Colonic mucosa (tissue), 4 donors: ENCODE measurements at regions not wholly inside any gene's neighbourhood (a gene's known extent, or its start where the extent isn't known, plus 50 kb on each side); places are given as distances from the start of the nearest gene placed in this dataset.

Experiments
- DNase-seq: peaks from one replicate; pipeline ENCODE4 v3.0.0-alpha.2; 2020
- H3K27ac ChIP-seq: fragments of 200-600 bp; one replicate; pipeline ENCODE4 v1.8.0; 2021
- H3K27me3 ChIP-seq: fragments of 200-600 bp; one replicate; pipeline ENCODE4 v1.8.0; 2021
- H3K36me3 ChIP-seq: fragments of 200-600 bp; one replicate; pipeline ENCODE4 v1.8.0; 2021
- H3K4me1 ChIP-seq: fragments of 200-600 bp; one replicate; pipeline ENCODE4 v1.8.0; 2021; ENCODE audit warnings: mild to moderate bottlenecking
- H3K4me3 ChIP-seq: fragments of 200-600 bp; one replicate; pipeline ENCODE4 v1.8.0; 2021
- H3K9ac ChIP-seq, 2 donors: one replicate each; pipeline ENCODE4 v1.7.0; 2013; ENCODE audit warnings: control low read depth in 2 of 2, low read depth in 2 of 2, low read length in 2 of 2
- H3K9me3 ChIP-seq: fragments of 200-600 bp; one replicate; pipeline ENCODE4 v1.8.0; 2021
- CTCF ChIP-seq: fragments of 200-600 bp; IDR thresholded peaks from one replicate; pipeline ENCODE4 v1.8.0; 2022; ENCODE audit warnings: antibody characterized with exemption, mild to moderate bottlenecking
- intact Hi-C: fragments of 100-400 bp; cut with DNase I; formaldehyde crosslinking; loops from one replicate; pipeline ENCODE4 v1.14.1; 2022
- donor health status: healthy.
- donor health status: DM: no; HTN: no; CAD: no.
- donor health status: DM: no; HTN: no; CAD: no.

GRCh38 chr10:33838731-33839130 is 504.3 kb upstream of the NRP1 start:
- H3K4me1 ChIP-seq, result no peaks in the 10 kb centered on the region
- no peak for TF ChIP-seq CTCF

GRCh38 chr10:33837736-33838135 is 503.3 kb upstream of the NRP1 start:
- intact Hi-C loops, result no loop called here
- H3K9me3 ChIP-seq, result no peaks in the 10 kb centered on the region
- no peaks in the 10 kb centered on the region for H3K36me3 ChIP-seq
- no peak for DNase-seq
- no peak for TF ChIP-seq CTCF
- H3K4me3 ChIP-seq, result no peak overlapping the region
- no peaks in the 10 kb centered on the region for H3K4me1 ChIP-seq
- no peak overlapping the region for H3K9ac ChIP-seq
- no peak overlapping the region for H3K27ac ChIP-seq
- no peaks in the 10 kb centered on the region for H3K27me3 ChIP-seq

More at GRCh38 chr10:33838731-33839130, 504.3 kb upstream of the NRP1 start:
- Histone ChIP-seq H3K36me3 (no peaks in the 10 kb centered on the region), H3K27me3 (no peaks in the 10 kb centered on the region), H3K4me3 (no peak overlapping the region), H3K9ac (no peak overlapping the region), H3K27ac (no peak overlapping the region), H3K9me3 (no peaks in the 10 kb centered on the region)
- no peak for DNase-seq
- intact Hi-C loops, result no loop called here

- Histone ChIP-seq H3K27ac (no peak overlapping the region), H3K27me3 (no peaks in the 10 kb centered on the region), H3K9me3 (no peaks in the 10 kb centered on the region), H3K4me1 (no peaks in the 10 kb centered on the region), H3K4me3 (no peak overlapping the region), H3K36me3 (no peaks in the 10 kb centered on the region), H3K9ac (no peak overlapping the region)
- no peak for TF ChIP-seq CTCF
- intact Hi-C loops, result no loop called here
- DNase-seq, result no peak
These were observed 501.1 kb upstream of the NRP1 start for GRCh38 chr10:33835556-33835955.

GRCh38 chr10:33833566-33833965 is 499.1 kb upstream of the NRP1 start:
- no peak for DNase-seq
- no peak for TF ChIP-seq CTCF
- no peak overlapping the region for H3K27ac ChIP-seq
- H3K9me3 ChIP-seq, result no peaks in the 10 kb centered on the region
- intact Hi-C loops, result no loop called here
- no peaks in the 10 kb centered on the region for H3K4me1 ChIP-seq
- no peak overlapping the region for H3K9ac ChIP-seq
- H3K36me3 ChIP-seq, result no peaks in the 10 kb centered on the region
- no peak overlapping the region for H3K4me3 ChIP-seq
- H3K27me3 ChIP-seq, result no peaks in the 10 kb centered on the region

- intact Hi-C loops, result no loop called here
- no peak overlapping the region for H3K9ac ChIP-seq
These were observed 497.8 kb upstream of the NRP1 start for GRCh38 chr10:33832124-33832787.

More at GRCh38 chr10:33832124-33832787, 497.8 kb upstream of the NRP1 start:
- Histone ChIP-seq H3K9me3 (no peaks in the 10 kb centered on the region), H3K4me3 (no peak overlapping the region), H3K4me1 (no peaks in the 10 kb centered on the region), H3K27me3 (no peaks in the 10 kb centered on the region), H3K27ac (no peak overlapping the region), H3K36me3 (no peaks in the 10 kb centered on the region)
- no peak for DNase-seq
- TF ChIP-seq CTCF, result no peak
